ENCODE measurements at regions not wholly inside any gene's neighbourhood (a gene's known extent, or its start where the extent isn't known, plus 50 kb on each side); places are given as distances from the start of the nearest gene placed in this dataset.

DNA sequence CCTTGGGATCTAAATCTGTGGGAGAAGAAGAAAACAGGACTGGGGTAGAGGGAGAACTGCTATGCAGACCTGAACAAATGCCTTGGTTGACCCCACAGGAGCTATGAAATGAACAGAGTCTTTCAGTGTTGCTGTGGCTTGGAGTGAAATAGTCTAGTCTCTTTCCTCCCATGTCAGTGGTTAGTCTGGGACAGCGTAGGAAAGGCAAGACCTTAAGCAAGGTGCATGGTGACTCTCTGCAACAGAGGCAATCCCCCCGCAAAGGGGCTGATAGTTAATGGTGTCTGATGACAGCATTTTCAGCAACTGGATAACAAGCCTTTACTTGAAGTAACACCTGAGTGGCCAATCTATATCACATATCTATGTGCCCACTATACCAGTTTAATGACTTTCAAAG is 62.3 kb downstream of the ARL4A start:
- H3K79me2 ChIP-seq (ENCODE audit: low read length) = no peaks in the 10 kb centered on the region
- H3K9ac ChIP-seq (ENCODE audit: low read length) = no peak overlapping the region
- H3K9me3 ChIP-seq (ENCODE audit: insufficient read depth, low read length) = no peaks in the 10 kb centered on the region
- H3K4me1 ChIP-seq (ENCODE audit: low read length) = no peaks in the 10 kb centered on the region
- H2AFZ ChIP-seq (ENCODE audit: low read depth, low read length) = no peak overlapping the region
- no peak overlapping the region for H3K4me2 ChIP-seq (ENCODE audit: low read length)
- TF ChIP-seq EZH2phosphoT487 (IDR thresholded peaks at IDR 0.05; ENCODE audit: low read depth) = no peak
- TF ChIP-seq, protein P1, sequence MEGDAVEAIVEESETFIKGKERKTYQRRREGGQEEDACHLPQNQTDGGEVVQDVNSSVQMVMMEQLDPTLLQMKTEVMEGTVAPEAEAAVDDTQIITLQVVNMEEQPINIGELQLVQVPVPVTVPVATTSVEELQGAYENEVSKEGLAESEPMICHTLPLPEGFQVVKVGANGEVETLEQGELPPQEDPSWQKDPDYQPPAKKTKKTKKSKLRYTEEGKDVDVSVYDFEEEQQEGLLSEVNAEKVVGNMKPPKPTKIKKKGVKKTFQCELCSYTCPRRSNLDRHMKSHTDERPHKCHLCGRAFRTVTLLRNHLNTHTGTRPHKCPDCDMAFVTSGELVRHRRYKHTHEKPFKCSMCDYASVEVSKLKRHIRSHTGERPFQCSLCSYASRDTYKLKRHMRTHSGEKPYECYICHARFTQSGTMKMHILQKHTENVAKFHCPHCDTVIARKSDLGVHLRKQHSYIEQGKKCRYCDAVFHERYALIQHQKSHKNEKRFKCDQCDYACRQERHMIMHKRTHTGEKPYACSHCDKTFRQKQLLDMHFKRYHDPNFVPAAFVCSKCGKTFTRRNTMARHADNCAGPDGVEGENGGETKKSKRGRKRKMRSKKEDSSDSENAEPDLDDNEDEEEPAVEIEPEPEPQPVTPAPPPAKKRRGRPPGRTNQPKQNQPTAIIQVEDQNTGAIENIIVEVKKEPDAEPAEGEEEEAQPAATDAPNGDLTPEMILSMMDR (IDR thresholded peaks at IDR 0.05; ENCODE audit: low read depth, low read length) = no peak
- H4K20me1 ChIP-seq (ENCODE audit: insufficient read depth, low read length) = no peaks in the 10 kb centered on the region
- H3K4me3 ChIP-seq (ENCODE audit: low read length) = no peak overlapping the region
- H3K36me3 ChIP-seq (replicated peaks; ENCODE audit: low read depth, low read length) = no peaks in the 10 kb centered on the region
- H3K27ac ChIP-seq (ENCODE audit: low read length) = no peak overlapping the region
- H3K27me3 ChIP-seq (ENCODE audit: low read depth, low read length) = no peaks in the 10 kb centered on the region

DNA sequence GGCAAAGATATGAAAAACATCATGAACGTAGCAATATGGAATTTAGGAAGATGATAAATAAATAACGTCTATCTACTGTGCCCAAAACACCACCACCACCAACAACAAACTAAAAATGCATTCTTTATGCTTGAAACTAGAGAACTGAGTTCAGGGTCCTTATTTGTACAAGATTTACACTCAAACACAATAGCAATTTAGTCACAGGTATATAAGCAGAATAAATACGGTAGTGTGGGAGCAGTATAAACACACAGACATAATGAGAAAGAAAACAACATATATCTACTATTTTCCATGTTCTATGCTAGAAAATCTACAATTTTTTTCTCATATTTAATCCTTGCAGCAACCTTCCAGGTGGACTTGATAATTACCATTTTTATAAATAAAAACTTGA is 64.3 kb downstream of the ARL4A start:
- Histone ChIP-seq H3K36me3 (replicated peaks; ENCODE audit: low read depth, low read length) (no peaks in the 10 kb centered on the region), H3K4me1 (ENCODE audit: low read length) (no peaks in the 10 kb centered on the region), H3K27me3 (ENCODE audit: low read depth, low read length) (no peaks in the 10 kb centered on the region), H2AFZ (ENCODE audit: low read depth, low read length) (no peak overlapping the region), H4K20me1 (ENCODE audit: insufficient read depth, low read length) (no peaks in the 10 kb centered on the region), H3K9me3 (ENCODE audit: insufficient read depth, low read length) (no peaks in the 10 kb centered on the region), H3K4me2 (ENCODE audit: low read length) (no peak overlapping the region), H3K9ac (ENCODE audit: low read length) (no peak overlapping the region), H3K4me3 (ENCODE audit: low read length) (no peak overlapping the region), H3K27ac (ENCODE audit: low read length) (no peak overlapping the region), H3K79me2 (ENCODE audit: low read length) (no peaks in the 10 kb centered on the region)
- TF ChIP-seq, protein P1 (IDR thresholded peaks at IDR 0.05; ENCODE audit: low read depth, low read length) = no peak
- TF ChIP-seq EZH2phosphoT487 (IDR thresholded peaks at IDR 0.05; ENCODE audit: low read depth) = no peak

DNA sequence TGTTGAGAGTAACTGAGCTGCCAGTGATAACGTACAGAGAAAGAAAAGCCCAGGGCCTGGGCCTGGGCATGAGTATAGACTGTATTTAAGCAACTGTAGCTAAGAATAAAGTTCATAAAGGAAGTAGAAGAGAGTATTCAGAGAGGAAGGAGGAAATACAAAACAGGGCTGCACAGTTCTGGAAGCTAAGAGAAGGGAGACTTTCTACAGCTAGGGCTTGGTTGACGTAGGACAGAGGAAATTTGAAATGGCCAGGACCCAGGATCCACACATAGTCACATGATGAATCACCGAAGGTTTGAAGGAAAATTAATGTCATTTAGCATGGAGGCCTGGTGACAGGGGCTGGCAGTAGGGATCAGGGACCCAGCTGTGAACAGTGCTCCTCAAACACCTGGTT is 66.7 kb downstream of the ARL4A start:
- TF ChIP-seq EZH2phosphoT487 (IDR thresholded peaks at IDR 0.05; ENCODE audit: low read depth) = no peak
- TF ChIP-seq, protein P1 (IDR thresholded peaks at IDR 0.05; ENCODE audit: low read depth, low read length) = no peak
- Histone ChIP-seq H2AFZ (ENCODE audit: low read depth, low read length) (no peak overlapping the region), H3K27me3 (ENCODE audit: low read depth, low read length) (no peaks in the 10 kb centered on the region)

DNA sequence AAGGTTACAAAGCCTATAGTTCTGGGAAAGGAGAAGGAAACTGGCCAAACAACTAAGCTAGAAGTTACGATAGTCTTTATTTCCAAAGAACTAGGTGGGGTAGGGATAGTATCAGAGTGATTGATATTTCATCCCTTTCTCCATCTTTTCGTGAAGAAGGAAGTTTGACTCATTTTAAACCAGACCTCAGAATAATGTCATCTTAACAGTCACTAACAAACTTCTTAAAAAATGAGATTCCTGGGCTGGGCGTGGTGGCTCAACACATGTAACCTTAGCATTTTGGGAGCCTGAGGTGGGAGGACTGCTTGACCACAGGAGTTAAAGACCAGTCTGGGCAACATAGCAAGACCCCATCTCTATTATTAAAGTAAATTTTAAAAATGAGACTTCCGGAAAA is 69.4 kb downstream of the ARL4A start:
- no peak overlapping the region for H3K4me3 ChIP-seq (ENCODE audit: low read length)
- TF ChIP-seq, protein P1 (IDR thresholded peaks at IDR 0.05; ENCODE audit: low read depth, low read length) = no peak
- TF ChIP-seq EZH2phosphoT487 (IDR thresholded peaks at IDR 0.05; ENCODE audit: low read depth) = no peak
- H3K4me2 ChIP-seq (ENCODE audit: low read length) = no peak overlapping the region
- no peaks in the 10 kb centered on the region for H3K27me3 ChIP-seq (ENCODE audit: low read depth, low read length)
- H3K79me2 ChIP-seq (ENCODE audit: low read length) = no peaks in the 10 kb centered on the region
- no peak overlapping the region for H3K9ac ChIP-seq (ENCODE audit: low read length)
- H2AFZ ChIP-seq (ENCODE audit: low read depth, low read length) = no peak overlapping the region
- H3K27ac ChIP-seq (ENCODE audit: low read length) = no peak overlapping the region
- H3K9me3 ChIP-seq (ENCODE audit: insufficient read depth, low read length) = no peaks in the 10 kb centered on the region
- H3K4me1 ChIP-seq (ENCODE audit: low read length) = no peaks in the 10 kb centered on the region
- no peaks in the 10 kb centered on the region for H4K20me1 ChIP-seq (ENCODE audit: insufficient read depth, low read length)
- H3K36me3 ChIP-seq (replicated peaks; ENCODE audit: low read depth, low read length) = no peaks in the 10 kb centered on the region

More for the DNA sequence above, 66.7 kb downstream of the ARL4A start:
- Histone ChIP-seq H3K27ac (ENCODE audit: low read length) (no peak overlapping the region), H3K36me3 (replicated peaks; ENCODE audit: low read depth, low read length) (no peaks in the 10 kb centered on the region), H4K20me1 (ENCODE audit: insufficient read depth, low read length) (no peaks in the 10 kb centered on the region), H3K79me2 (ENCODE audit: low read length) (no peaks in the 10 kb centered on the region), H3K4me1 (ENCODE audit: low read length) (no peaks in the 10 kb centered on the region), H3K9me3 (ENCODE audit: insufficient read depth, low read length) (no peaks in the 10 kb centered on the region), H3K4me3 (ENCODE audit: low read length) (no peak overlapping the region), H3K9ac (ENCODE audit: low read length) (no peak overlapping the region), H3K4me2 (ENCODE audit: low read length) (no peak overlapping the region)

Measured in OCI-LY3 (cell line).